Gastrocnemius medialis (tissue), 4 donors: ENCODE measurements at regions not wholly inside any gene's neighbourhood (a gene's known extent, or its start where the extent isn't known, plus 50 kb on each side); places are given as distances from the start of the nearest gene placed in this dataset.

Experiments
- CTCF ChIP-seq, 5 experiments: fragments of 450-650 bp in 3 of 5; fragments of 200-600 bp in 2 of 5; sonication (generic) in 2 of 5; IDR thresholded peaks in 4 of 5; conservative IDR thresholded peaks in 1 of 5; 1 replicate in 4 of 5; 2 replicates in 1 of 5; pipeline ENCODE4 v1.5.1; 2016 to 2019; ENCODE audit warnings: antibody characterized with exemption in 5 of 5, mild to moderate bottlenecking in 3 of 5, moderate library complexity in 3 of 5
- POLR2A ChIP-seq, 2 donors: fragments of 450-650 bp; IDR thresholded peaks; one replicate each; pipeline ENCODE4 v1.6.1; 2017; ENCODE audit warnings: antibody characterized with exemption in 2 of 2, mild to moderate bottlenecking in 2 of 2, moderate library complexity in 2 of 2

GRCh38 chr21:27021801-27022200 lies 54.9 kb upstream of the ADAMTS5 start:
- TF ChIP-seq CTCF (IDR thresholded peaks at IDR 0.05 in 4 of 5, conservative IDR thresholded peaks at IDR 0.05 in 1 of 5) (no peak), POLR2A (IDR thresholded peaks at IDR 0.05) (no peak)
